Nephron progenitor cell (in vitro differentiated cells): ENCODE measurements at regions not wholly inside any gene's neighbourhood (a gene's known extent, or its start where the extent isn't known, plus 50 kb on each side); places are given as distances from the start of the nearest gene placed in this dataset.
"Not testable (repeated sequence)": the region's sequence is repeated elsewhere in the genome, so short reads cannot be mapped to it uniquely, and the experiment has no call there.

Experiments
- DNase-seq: peaks from one replicate; pipeline ENCODE4 v3.0.0; 2021
- H3K27ac Mint-ChIP-seq: 2 replicates; pipeline ENCODE4 v1.8.0; 2021; ENCODE audit warnings: mild to moderate bottlenecking, moderate library complexity, mixed read lengths
- H3K27me3 Mint-ChIP-seq: 2 replicates; pipeline ENCODE4 v1.8.0; 2021; ENCODE audit warnings: mild to moderate bottlenecking, low read depth, mixed read lengths; ENCODE audit not compliant: poor library complexity
- H3K36me3 Mint-ChIP-seq: 2 replicates; pipeline ENCODE4 v1.8.0; 2021; ENCODE audit warnings: low read depth, mixed read lengths
- H3K4me1 Mint-ChIP-seq: 2 replicates; pipeline ENCODE4 v1.8.0; 2021; ENCODE audit warnings: mixed read lengths
- H3K4me3 Mint-ChIP-seq: 2 replicates; pipeline ENCODE4 v1.8.0; 2021; ENCODE audit warnings: mild to moderate bottlenecking, moderate library complexity, mixed read lengths
- H3K9me3 Mint-ChIP-seq: 2 replicates; pipeline ENCODE4 v1.8.0; 2021; ENCODE audit warnings: mild to moderate bottlenecking, moderate library complexity, mixed read lengths

GRCh38 chr2:90323612-90324558, 1632.4 kb downstream of the RPIA start:
- not testable (repeated sequence) for H3K4me1 Mint-ChIP-seq, H3K36me3 Mint-ChIP-seq, H3K27me3 Mint-ChIP-seq, DNase-seq, H3K9me3 Mint-ChIP-seq, H3K27ac Mint-ChIP-seq, H3K4me3 Mint-ChIP-seq

- H3K4me1 Mint-ChIP-seq, H3K9me3 Mint-ChIP-seq, H3K4me3 Mint-ChIP-seq, H3K27me3 Mint-ChIP-seq, H3K36me3 Mint-ChIP-seq, H3K27ac Mint-ChIP-seq, DNase-seq: not testable (repeated sequence)
Measured at GRCh38 chr2:90324672-90325071, 1633.2 kb downstream of the RPIA start.

- H3K27me3 Mint-ChIP-seq, H3K4me1 Mint-ChIP-seq, H3K27ac Mint-ChIP-seq, H3K4me3 Mint-ChIP-seq, H3K9me3 Mint-ChIP-seq, H3K36me3 Mint-ChIP-seq, DNase-seq: not testable (repeated sequence)
Measured at GRCh38 chr2:90325796-90326353, 1634.4 kb downstream of the RPIA start.

- H3K27ac Mint-ChIP-seq, DNase-seq, H3K4me3 Mint-ChIP-seq, H3K27me3 Mint-ChIP-seq, H3K36me3 Mint-ChIP-seq, H3K4me1 Mint-ChIP-seq: not testable (repeated sequence)
- peaks cover 20% of the 10 kb centered on the region for H3K9me3 Mint-ChIP-seq
Measured at GRCh38 chr2:90355546-90355945, 1664.1 kb downstream of the RPIA start.

GRCh38 chr2:90359344-90359743, 1667.9 kb downstream of the RPIA start:
- H3K9me3 Mint-ChIP-seq: peaks cover 10% of the 10 kb centered on the region
- H3K36me3 Mint-ChIP-seq, H3K27me3 Mint-ChIP-seq, H3K4me1 Mint-ChIP-seq, H3K27ac Mint-ChIP-seq, DNase-seq, H3K4me3 Mint-ChIP-seq: not testable (repeated sequence)

GRCh38 chr2:90359887-90360730, 1668.6 kb downstream of the RPIA start:
- H3K27ac Mint-ChIP-seq, H3K4me3 Mint-ChIP-seq, H3K27me3 Mint-ChIP-seq, H3K36me3 Mint-ChIP-seq, H3K4me1 Mint-ChIP-seq, DNase-seq: not testable (repeated sequence)
- H3K9me3 Mint-ChIP-seq: peaks cover 10% of the 10 kb centered on the region

GRCh38 chr2:90360731-90361035, 1669.2 kb downstream of the RPIA start:
- peaks cover 15% of the 10 kb centered on the region for H3K9me3 Mint-ChIP-seq
- H3K4me3 Mint-ChIP-seq, H3K36me3 Mint-ChIP-seq, H3K4me1 Mint-ChIP-seq, DNase-seq, H3K27me3 Mint-ChIP-seq, H3K27ac Mint-ChIP-seq: not testable (repeated sequence)
